A204.1 (cell line): ENCODE measurements at regions not wholly inside any gene's neighbourhood (a gene's known extent, or its start where the extent isn't known, plus 50 kb on each side); places are given as distances from the start of the nearest gene placed in this dataset.
"Not testable (repeated sequence)": the region's sequence is repeated elsewhere in the genome, so short reads cannot be mapped to it uniquely, and the experiment has no call there.

Experiments
- FAIRE-seq: peaks from 2 replicates; lab custom pipeline; 2012; peaks lifted over from hg19 to GRCh38; lab: Jason Lieb, UNC

DNA sequence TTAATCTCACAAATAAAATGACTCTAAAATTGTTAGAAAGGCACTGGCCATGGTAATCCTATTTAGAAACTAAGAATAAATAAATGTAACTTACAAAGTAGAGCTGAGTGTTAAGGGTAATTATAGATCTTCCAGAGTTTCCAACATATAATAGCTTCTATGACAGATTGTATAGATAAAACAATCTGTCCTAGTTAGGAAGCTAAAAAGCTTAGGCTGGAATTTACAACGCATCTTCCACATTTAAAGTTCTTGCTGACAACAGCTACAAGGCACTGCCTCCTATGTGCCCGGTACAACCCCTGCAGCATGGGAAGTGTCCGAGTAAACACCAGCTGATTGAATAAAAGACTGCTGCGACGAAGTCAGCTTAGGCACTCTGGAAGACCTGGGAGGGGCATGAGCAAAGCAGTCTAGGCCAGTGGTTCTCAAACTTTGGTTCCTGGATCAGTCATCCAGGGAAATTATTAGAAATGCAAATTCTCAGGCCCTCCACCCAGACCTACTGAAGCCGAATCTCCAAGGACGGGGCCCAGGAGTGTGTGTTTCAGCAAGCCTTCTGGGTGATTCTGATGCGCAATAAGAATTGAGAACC, 635.6 kb upstream of the TBX3 start:
- no peak for FAIRE-seq

GRCh38 chr12:115313929-115314328, 630.0 kb upstream of the TBX3 start:
- no peak for FAIRE-seq

- no peak for FAIRE-seq
Observed at GRCh38 chr12:115312901-115313300, 628.9 kb upstream of the TBX3 start.

GRCh38 chr12:115311875-115312274, 627.9 kb upstream of the TBX3 start:
- FAIRE-seq: no peak

GRCh38 chr12:115308918-115309317, 624.9 kb upstream of the TBX3 start:
- FAIRE-seq: no peak

- FAIRE-seq: no peak
Observed at GRCh38 chr12:115306380-115306779, 622.4 kb upstream of the TBX3 start.

DNA sequence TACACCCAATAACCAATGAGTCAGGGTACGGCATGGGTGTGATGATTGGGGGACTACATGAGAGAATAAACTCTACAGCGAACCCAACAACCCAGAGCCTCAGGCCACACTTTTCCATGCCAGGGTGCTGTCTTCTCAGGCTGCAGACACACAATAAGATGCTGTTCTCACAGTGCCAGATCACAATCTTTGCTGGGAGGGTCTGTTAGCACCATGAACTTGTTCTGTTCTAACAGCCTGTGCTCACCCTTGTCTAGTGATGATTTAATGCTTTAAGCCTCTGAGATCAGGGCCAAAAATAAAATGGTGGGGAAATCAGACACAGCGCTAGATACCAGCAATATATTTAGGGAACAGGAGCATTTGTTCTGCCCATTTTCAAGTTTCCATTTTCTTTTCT, 621.9 kb upstream of the TBX3 start:
- no peak for FAIRE-seq

DNA sequence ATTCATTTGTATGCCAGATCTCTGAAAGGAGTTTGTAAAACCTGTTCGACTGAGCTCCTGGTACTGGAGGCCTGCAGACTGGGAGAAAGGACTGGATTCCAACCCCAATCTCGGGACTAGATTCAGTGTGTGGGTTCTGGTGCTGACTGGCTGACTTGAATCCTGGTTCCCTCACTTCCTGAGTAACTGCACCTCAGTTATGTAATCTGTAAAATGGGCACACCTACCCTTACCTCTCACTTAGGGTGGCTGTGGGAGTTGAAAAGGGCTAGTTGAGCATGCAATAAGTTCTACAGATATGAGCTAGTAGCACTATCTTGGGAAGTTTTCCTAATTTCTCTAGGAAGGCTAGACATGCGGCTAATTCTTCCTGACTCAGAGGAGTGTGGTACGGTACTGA, 621.3 kb upstream of the TBX3 start:
- FAIRE-seq: no peak

DNA sequence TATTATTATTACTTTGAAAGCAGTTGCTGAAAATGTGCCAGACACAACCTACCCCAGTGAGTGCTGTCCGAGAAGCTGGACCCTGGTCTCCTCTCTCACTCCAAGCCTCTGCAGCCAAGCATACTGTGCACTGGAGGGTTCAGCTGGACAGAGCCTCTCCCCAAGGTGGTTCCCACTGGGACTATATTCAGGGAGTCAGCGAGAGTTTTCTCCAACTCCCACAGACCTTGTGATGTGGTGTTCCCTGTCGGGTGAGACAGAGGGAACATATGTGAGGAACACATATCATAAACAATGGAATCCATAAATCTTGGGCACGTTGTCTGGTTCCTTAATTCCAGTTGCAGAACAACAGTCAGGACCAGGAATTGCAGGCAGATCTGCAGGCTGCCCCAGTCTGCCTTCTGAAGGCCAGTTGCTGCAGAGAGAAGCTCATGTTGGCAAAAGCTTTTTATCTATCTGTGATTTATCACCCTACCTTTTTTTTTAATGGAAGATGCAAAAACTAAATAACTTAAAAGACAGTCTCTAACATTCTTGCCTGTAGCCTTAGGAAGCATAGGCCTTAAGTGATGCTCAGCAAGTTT, 619.8 kb upstream of the TBX3 start:
- FAIRE-seq: no peak

- no peak for FAIRE-seq
Observed at GRCh38 chr12:115297445-115297844, 613.5 kb upstream of the TBX3 start.

DNA sequence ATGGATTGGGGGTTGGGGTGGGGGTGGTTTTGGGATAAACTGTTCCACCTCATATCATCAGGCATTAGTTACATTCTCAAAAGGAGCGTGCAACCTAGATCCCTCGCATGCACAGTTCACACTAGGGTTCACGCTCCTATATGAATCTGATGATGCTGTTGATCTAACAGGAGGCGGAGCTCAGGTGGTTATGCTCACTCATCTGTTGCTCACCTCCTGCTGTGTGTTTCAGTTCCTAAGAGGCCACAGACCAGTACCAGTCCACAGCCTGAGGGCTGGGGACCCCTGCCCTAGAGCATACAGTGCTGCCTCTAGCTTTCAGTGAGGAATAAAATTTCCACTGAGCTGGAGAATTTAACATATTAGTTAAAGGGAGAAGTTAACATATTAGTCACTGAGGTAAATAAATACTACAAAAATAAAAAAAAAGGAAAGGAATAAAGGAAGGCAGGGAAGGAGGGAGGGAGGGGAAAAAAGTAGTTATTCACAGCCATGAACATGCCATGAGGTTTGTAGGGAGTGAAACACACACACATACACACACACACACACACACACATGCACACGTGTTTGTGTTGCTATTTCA, 612.7 kb upstream of the TBX3 start:
- no peak for FAIRE-seq

GRCh38 chr12:115295886-115296285, 611.9 kb upstream of the TBX3 start:
- no peak for FAIRE-seq

DNA sequence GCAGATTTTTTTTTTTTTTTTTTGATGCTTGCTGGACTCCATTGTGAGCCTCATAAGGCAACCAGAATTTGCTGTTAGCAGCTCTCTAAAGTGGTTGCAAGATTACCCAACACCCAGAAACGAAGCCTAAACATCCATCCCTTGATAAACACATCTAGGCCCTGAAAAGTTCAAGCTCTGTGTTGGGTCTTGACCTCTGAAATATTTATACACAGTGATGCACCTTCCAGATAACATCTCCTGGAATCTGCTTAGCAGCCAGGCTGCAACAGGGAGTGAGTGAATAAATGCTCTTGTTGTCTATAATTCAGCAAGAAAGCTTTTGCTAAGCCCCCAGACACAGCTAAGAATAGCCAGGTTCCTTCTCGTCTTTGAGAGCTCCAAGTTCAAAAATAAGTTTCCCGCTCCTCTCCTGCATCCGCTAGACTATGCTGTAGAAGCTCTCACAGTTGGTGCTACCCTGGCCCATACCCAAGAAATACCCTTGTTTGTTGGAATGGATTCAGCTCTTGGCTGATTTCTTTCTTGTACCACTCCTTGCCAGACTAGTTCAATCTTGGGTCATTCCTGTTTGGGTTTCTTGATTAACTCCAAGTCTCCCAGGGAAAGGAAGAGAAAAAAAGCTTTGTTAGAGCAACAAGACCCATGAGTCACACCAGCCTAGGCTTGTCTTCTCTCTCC, 610.6 kb upstream of the TBX3 start:
- FAIRE-seq: no peak

DNA sequence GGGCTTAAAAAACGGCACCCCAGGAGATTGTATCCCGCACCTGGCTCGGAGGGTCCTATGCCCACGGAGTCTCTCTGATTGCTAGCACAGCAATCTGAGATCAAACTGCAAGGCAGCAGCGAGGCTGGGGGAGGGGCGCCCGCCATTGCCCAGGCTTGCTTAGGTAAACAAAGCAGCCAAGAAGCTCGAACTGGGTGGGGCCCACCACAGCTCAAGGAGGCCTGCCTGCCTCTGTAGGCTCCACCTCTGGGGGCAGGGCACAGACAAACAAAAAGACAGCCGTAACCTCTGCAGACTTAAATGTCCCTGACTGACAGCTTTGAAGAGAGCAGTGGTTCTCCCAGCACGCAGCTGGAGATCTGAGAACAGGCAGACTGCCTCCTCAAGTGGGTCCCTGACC, 601.5 kb upstream of the TBX3 start:
- not testable (repeated sequence) for FAIRE-seq

DNA sequence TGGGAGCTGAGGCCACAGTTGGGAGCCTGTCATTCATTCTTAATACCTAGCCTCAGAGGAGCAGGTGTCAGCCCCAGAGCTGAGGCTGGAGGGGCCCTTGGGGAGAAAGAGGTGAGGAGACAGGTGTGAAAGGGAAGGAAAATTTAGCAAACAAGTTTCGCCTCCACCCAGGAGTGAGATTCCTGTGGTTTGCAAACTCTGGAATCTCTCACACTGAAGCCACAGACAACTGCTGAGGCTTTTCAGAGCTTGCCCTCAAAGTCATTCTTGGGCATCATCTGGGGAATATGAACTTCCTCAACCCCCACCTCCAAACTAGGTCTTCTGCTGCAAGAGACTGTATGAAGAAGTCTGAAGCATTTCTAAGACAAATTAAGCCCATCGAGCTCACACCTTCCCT, 589.5 kb upstream of the TBX3 start:
- no peak for FAIRE-seq

- FAIRE-seq: no peak
Observed at GRCh38 chr12:115268451-115268850, 584.5 kb upstream of the TBX3 start.

GRCh38 chr12:115267891-115268290, 583.9 kb upstream of the TBX3 start:
- FAIRE-seq: no peak

DNA sequence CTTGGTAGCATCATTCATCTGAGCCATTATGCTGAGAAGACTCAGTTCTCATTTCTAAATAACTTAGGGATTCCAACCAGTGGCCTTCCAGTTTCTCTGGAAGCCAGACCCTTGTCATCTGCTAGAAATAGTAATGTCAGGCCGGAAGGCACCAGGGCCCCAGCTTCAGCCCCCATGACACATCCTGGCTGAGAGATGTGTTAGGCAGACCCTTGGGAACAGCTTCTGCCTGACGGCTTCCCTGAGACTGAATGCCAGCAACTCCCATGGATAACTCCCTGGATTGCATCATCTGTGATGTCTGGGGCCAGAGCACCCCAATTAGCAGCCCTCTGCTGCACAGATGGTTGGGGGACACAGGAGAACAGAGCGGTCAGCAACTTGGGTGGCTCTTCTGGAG, 583.5 kb upstream of the TBX3 start:
- no peak for FAIRE-seq

GRCh38 chr12:115264605-115265004, 580.6 kb upstream of the TBX3 start:
- no peak for FAIRE-seq

- no peak for FAIRE-seq
Observed at GRCh38 chr12:115261691-115262398, 577.9 kb upstream of the TBX3 start.

- no peak for FAIRE-seq
Observed at GRCh38 chr12:115260762-115261675, 577.0 kb upstream of the TBX3 start.
